Heart left ventricle (tissue), 16 donors: ENCODE measurements at regions not wholly inside any gene's neighbourhood (a gene's known extent, or its start where the extent isn't known, plus 50 kb on each side); places are given as distances from the start of the nearest gene placed in this dataset.

Source experiments
- ATAC-seq, 4 donors: fragments of 200-7000 bp; cut with Tn5 transposase; one replicate each; pipeline ENCODE4 v1.9.1; 2020 to 2022; ENCODE audit warnings: moderate library complexity in 4 of 4, mild to moderate bottlenecking in 3 of 4, moderate number of reproducible peaks in 1 of 4
- DNase-seq, 5 donors: peaks; one replicate each; pipeline ENCODE4 v3.0.0-alpha.2; 2020
- H3K27ac ChIP-seq, 12 donors: fragments of 200-600 bp; sonication (generic) in 4 of 12; one replicate each; pipeline versions ENCODE4 v1.5.0 to v1.8.0; 2016 to 2022; ENCODE audit warnings: mild to moderate bottlenecking in 2 of 12
- H3K27me3 ChIP-seq, 9 donors: fragments of 200-600 bp; sonication (generic) in 2 of 9; one replicate each; pipeline versions ENCODE4 v1.5.1 to v1.8.0; 2016 to 2022; ENCODE audit warnings: mild to moderate bottlenecking in 3 of 9
- H3K36me3 ChIP-seq, 9 donors: fragments of 200-600 bp; sonication (generic) in 2 of 9; one replicate each; pipeline versions ENCODE4 v1.5.0 to v1.8.0; 2018 to 2022; ENCODE audit warnings: mild to moderate bottlenecking in 2 of 9
- H3K4me1 ChIP-seq, 12 donors: fragments of 200-600 bp; sonication (generic) in 4 of 12; one replicate each; pipeline versions ENCODE4 v1.5.0 to v1.8.0; 2016 to 2022; ENCODE audit warnings: mild to moderate bottlenecking in 3 of 12
- H3K4me3 ChIP-seq, 12 donors: fragments of 200-600 bp; sonication (generic) in 4 of 12; one replicate each; pipeline versions ENCODE4 v1.5.0 to v1.8.0; 2017 to 2022; ENCODE audit warnings: mild to moderate bottlenecking in 9 of 12, moderate library complexity in 4 of 12
- H3K9me3 ChIP-seq, 12 donors: fragments of 200-600 bp; sonication (generic) in 4 of 12; one replicate each; pipeline versions ENCODE4 v1.5.0 to v1.8.0; 2016 to 2022; ENCODE audit warnings: mild to moderate bottlenecking in 1 of 12
- POLR2A ChIP-seq, 2 donors: fragments of 450-650 bp; IDR thresholded peaks; one replicate each; pipeline ENCODE4 v1.6.1; 2017; ENCODE audit warnings: antibody characterized with exemption in 2 of 2, mild to moderate bottlenecking in 2 of 2, moderate library complexity in 2 of 2
- WGBS, 4 donors: extraction: QIAGEN DNeasy Blood & Tissue Kit in 2 of 4; methylation state at CpG; one replicate each; pipeline versions ENCODE4 v1.1.5 to v1.1.7; 2013 to 2018; 5-methylcytosine and 5-hydroxymethylcytosine counted together
- intact Hi-C, 10 donors: fragments of 100-400 bp; cut with DNase I; formaldehyde crosslinking; loops; one replicate each; pipeline versions ENCODE4 v1.11.1 to v1.14.2; 2022
- TF ChIP-seq, protein P1 (sequence below), 12 donors: fragments of 200-600 bp; sonication (generic) in 4 of 12; IDR thresholded peaks; one replicate each; pipeline versions ENCODE4 v1.5.0 to v1.8.0; 2018 to 2022; ENCODE audit warnings: antibody characterized with exemption in 12 of 12, mild to moderate bottlenecking in 5 of 12
- donor health status: ischemic (EF 13 %, LVEDD 7.1; RV severe dilation, severe dysfunction).
- donor health status: healthy with polysubstance abuse.
- donor health status: DM: no; HTN: yes; CAD: no.
- donor health status: DM: no; HTN: no; CAD: no.
- donor health status: ischemic (EF 25% LVEDD 6.9; RV normal size, moderate dysfunction).
- donor health status: ischemic (EF 25% LVEDD 5.7; RV mildly dilated, moderate dysfunction).
- donor health status: healthy.
- donor health status: DM: yes; HTN: yes; CAD: no.
- donor health status: ischemic (EF 35%, LVEDD 5.7; RV mildly dilated, moderate dysfunction).
- donor health status: nonischemic (EF 11% LVEDD 7.7; RV severe dilation, severe dysfunction).
- donor health status: DM: yes; HTN: yes; CAD: no.
- donor health status: PGD.
- donor health status: ischemic (EF 29% LVEDD 5.4; RV normal size, mild dysfunction).
- donor health status: nonischemic (EF 23%, LVEDD 6.1; RV moderate dilation, normal function).

GRCh38 chr5:118435131-118435530 lies 553.2 kb downstream of the DTWD2 start:
- Histone ChIP-seq H3K4me3 (no peak overlapping the region), H3K36me3 (no peaks in the 10 kb centered on the region), H3K4me1 (peaks cover 0 to 5% (median 0%) of the 10 kb centered on the region in 12 donors), H3K27ac (no peak overlapping the region), H3K27me3 (no peaks in the 10 kb centered on the region), H3K9me3 (no peaks in the 10 kb centered on the region)
- DNase-seq (no peak), ATAC-seq (peak in 1 of 4 donors; percentile 22)
- 80 to 85% (median 82%) methylated on average over 4 of the region's 4 CpGs for WGBS, 4 donors
- intact Hi-C loops: no loop called here
- no peak for TF ChIP-seq POLR2A (IDR thresholded peaks at IDR 0.05)
- TF ChIP-seq, protein P1, sequence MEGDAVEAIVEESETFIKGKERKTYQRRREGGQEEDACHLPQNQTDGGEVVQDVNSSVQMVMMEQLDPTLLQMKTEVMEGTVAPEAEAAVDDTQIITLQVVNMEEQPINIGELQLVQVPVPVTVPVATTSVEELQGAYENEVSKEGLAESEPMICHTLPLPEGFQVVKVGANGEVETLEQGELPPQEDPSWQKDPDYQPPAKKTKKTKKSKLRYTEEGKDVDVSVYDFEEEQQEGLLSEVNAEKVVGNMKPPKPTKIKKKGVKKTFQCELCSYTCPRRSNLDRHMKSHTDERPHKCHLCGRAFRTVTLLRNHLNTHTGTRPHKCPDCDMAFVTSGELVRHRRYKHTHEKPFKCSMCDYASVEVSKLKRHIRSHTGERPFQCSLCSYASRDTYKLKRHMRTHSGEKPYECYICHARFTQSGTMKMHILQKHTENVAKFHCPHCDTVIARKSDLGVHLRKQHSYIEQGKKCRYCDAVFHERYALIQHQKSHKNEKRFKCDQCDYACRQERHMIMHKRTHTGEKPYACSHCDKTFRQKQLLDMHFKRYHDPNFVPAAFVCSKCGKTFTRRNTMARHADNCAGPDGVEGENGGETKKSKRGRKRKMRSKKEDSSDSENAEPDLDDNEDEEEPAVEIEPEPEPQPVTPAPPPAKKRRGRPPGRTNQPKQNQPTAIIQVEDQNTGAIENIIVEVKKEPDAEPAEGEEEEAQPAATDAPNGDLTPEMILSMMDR (IDR thresholded peaks at IDR 0.05): no peak

DNA sequence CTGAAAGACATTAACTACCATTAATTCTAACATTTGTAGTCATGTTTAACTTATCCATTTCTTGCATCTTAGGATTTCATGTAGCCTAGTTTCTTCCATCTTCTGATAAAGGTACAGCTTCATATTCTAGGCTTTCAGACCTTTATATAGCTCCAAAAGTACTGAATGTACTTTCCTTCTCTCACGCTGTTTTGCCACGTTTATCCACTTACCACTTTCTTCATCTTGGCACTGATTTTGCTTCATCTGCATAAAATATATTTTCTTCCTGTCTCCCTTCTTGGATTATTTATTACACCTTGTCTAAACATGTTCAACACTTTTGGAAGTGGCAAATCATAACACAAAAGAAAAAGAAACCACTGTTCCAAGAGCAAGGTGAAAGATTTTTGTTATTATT lies 553.8 kb downstream of the DTWD2 start:
- H3K27me3 ChIP-seq: no peaks in the 10 kb centered on the region

DNA sequence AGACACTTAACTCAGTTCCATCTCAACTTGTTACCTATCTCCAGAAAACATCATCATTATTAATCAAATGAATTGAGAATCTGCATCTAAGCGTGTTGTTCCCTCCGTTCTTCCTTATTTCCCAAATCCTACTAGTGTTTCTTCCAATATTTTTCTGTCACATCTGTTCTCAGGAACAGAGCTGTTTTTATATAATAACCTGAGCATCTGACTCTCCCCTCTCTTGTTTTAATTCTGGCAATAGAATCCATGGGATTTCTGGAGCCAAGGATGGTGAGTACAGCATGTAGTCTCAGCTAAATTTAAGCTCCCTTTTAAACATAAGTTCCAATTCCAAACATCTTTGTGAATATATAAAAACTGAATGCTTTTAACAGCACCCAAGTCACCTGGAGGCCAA lies 558.3 kb downstream of the DTWD2 start:
- Histone ChIP-seq H3K36me3 (no peaks in the 10 kb centered on the region), H3K4me1 (no peaks in the 10 kb centered on the region), H3K4me3 (no peak overlapping the region), H3K27me3 (no peaks in the 10 kb centered on the region), H3K9me3 (peaks cover 0 to 14% (median under 1%) of the 10 kb centered on the region in 12 donors), H3K27ac (no peak overlapping the region)
- DNase-seq (no peak), ATAC-seq (no peak)
- no peak for TF ChIP-seq POLR2A (IDR thresholded peaks at IDR 0.05)
- TF ChIP-seq, protein P1 (IDR thresholded peaks at IDR 0.05): no peak
- 93 to 97% (median 95%) methylated on average over 2 of the region's 2 CpGs for WGBS, 4 donors
- intact Hi-C loops: no loop called here

More for the DNA sequence above, 553.8 kb downstream of the DTWD2 start:
- DNase-seq (no peak), ATAC-seq (no peak)
- intact Hi-C loops: no loop called here
- Histone ChIP-seq H3K36me3 (no peaks in the 10 kb centered on the region), H3K4me1 (no peaks in the 10 kb centered on the region), H3K27ac (no peak overlapping the region), H3K9me3 (no peaks in the 10 kb centered on the region), H3K4me3 (no peak overlapping the region)
- 63 to 83% (median 79%) methylated on average over 2 of the region's 2 CpGs for WGBS, 4 donors
- TF ChIP-seq, protein P1 (IDR thresholded peaks at IDR 0.05): no peak
- TF ChIP-seq POLR2A (IDR thresholded peaks at IDR 0.05): no peak

DNA sequence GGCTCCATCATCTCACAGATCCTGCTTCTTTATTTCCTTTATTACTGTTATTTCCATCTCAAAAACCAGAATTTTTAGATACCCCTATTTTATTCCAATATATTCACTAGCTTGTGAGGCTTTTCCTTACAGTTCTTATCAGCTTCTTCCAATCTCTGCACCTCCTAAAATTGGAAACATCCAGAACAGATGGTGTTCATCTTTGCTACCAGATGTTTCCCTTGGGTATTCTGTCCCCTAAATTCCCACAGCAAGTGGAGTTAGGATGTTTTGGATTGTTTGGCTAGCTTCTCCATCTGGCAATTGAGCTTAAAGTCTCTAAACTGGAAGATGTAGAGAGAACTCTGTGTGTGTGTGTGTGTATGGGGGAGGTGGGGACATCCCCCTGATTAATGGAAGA lies 580.4 kb downstream of the DTWD2 start:
- intact Hi-C loops: no loop called here
- Histone ChIP-seq H3K27ac (peak overlapping the region in 3 of 12 donors; percentile 3 to 18 (median 5)), H3K9me3 (no peaks in the 10 kb centered on the region), H3K36me3 (no peaks in the 10 kb centered on the region), H3K4me1 (peaks cover 0 to 17% (median 6%) of the 10 kb centered on the region in 12 donors), H3K4me3 (no peak overlapping the region), H3K27me3 (no peaks in the 10 kb centered on the region)
- peak in 1 of 4 donors; percentile 53 for ATAC-seq
- DNase-seq: no peak
- no peak for TF ChIP-seq POLR2A (IDR thresholded peaks at IDR 0.05)
- TF ChIP-seq, protein P1 (IDR thresholded peaks at IDR 0.05): no peak
